Mesothelial cell of epicardium (in vitro differentiated cells): ENCODE measurements at regions not wholly inside any gene's neighbourhood (a gene's known extent, or its start where the extent isn't known, plus 50 kb on each side); places are given as distances from the start of the nearest gene placed in this dataset.

Experiments
- DNase-seq, 2 experiments: peaks; one replicate each; pipeline ENCODE4 v3.0.0; 2021; ENCODE audit warnings: low spot score in 2 of 2; ENCODE audit not compliant: unreplicated experiment in 2 of 2
- H3K27ac Mint-ChIP-seq: 2 replicates; pipeline ENCODE4 v1.8.0; 2021; ENCODE audit warnings: mixed read lengths
- H3K27me3 Mint-ChIP-seq: 2 replicates; pipeline ENCODE4 v1.8.0; 2021; ENCODE audit warnings: low read depth, mixed read lengths
- H3K36me3 Mint-ChIP-seq: 2 replicates; pipeline ENCODE4 v1.8.0; 2021; ENCODE audit warnings: mixed read lengths
- H3K4me1 Mint-ChIP-seq: 2 replicates; pipeline ENCODE4 v1.8.0; 2021; ENCODE audit warnings: mixed read lengths
- H3K4me3 Mint-ChIP-seq: 2 replicates; pipeline ENCODE4 v1.8.0; 2021; ENCODE audit warnings: mild to moderate bottlenecking, moderate library complexity, mixed read lengths
- H3K9me3 Mint-ChIP-seq: 2 replicates; pipeline ENCODE4 v1.8.0; 2021; ENCODE audit warnings: mixed read lengths
- TF ChIP-seq, protein P1 (sequence below): fragments of 200-600 bp; sonication (generic); IDR thresholded peaks from one replicate; pipeline ENCODE4 v1.5.0; 2021; ENCODE audit warnings: antibody characterized with exemption; ENCODE audit not compliant: unreplicated experiment

DNA sequence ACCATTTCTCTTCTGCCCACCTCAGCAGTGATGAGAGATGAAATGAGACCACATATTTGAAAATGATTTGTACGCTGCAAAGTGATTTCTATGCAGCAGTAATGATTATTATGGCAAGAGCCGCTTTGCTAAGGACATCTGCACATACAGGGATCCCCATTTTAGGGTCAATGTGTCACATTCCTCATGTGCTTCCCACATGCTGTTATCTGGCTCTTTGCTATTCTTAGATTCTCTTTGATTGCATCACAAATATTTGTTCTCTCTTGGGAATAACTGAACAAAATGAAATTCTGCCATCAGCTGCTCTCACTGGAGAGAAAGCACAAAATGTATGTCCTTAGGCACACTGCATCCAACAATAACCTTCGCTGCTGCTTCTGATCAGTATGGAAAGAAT, 209.5 kb upstream of the IPO5 start:
- Mint-ChIP-seq H3K27ac (no peak overlapping the region), H3K27me3 (no peaks in the 10 kb centered on the region), H3K4me1 (peaks cover 2% of the 10 kb centered on the region), H3K9me3 (peaks cover 9% of the 10 kb centered on the region), H3K36me3 (no peaks in the 10 kb centered on the region), H3K4me3 (no peak overlapping the region)
- TF ChIP-seq, protein P1, sequence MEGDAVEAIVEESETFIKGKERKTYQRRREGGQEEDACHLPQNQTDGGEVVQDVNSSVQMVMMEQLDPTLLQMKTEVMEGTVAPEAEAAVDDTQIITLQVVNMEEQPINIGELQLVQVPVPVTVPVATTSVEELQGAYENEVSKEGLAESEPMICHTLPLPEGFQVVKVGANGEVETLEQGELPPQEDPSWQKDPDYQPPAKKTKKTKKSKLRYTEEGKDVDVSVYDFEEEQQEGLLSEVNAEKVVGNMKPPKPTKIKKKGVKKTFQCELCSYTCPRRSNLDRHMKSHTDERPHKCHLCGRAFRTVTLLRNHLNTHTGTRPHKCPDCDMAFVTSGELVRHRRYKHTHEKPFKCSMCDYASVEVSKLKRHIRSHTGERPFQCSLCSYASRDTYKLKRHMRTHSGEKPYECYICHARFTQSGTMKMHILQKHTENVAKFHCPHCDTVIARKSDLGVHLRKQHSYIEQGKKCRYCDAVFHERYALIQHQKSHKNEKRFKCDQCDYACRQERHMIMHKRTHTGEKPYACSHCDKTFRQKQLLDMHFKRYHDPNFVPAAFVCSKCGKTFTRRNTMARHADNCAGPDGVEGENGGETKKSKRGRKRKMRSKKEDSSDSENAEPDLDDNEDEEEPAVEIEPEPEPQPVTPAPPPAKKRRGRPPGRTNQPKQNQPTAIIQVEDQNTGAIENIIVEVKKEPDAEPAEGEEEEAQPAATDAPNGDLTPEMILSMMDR = no peak
- DNase-seq = no peak

GRCh38 chr13:97746649-97747048, 206.8 kb upstream of the IPO5 start:
- no peaks in the 10 kb centered on the region for H3K27me3 Mint-ChIP-seq
- TF ChIP-seq, protein P1 = no peak
- no peak for DNase-seq
- no peaks in the 10 kb centered on the region for H3K4me1 Mint-ChIP-seq
- no peak overlapping the region for H3K27ac Mint-ChIP-seq
- no peak overlapping the region for H3K4me3 Mint-ChIP-seq
- H3K36me3 Mint-ChIP-seq = no peaks in the 10 kb centered on the region
- peaks cover 10% of the 10 kb centered on the region for H3K9me3 Mint-ChIP-seq

DNA sequence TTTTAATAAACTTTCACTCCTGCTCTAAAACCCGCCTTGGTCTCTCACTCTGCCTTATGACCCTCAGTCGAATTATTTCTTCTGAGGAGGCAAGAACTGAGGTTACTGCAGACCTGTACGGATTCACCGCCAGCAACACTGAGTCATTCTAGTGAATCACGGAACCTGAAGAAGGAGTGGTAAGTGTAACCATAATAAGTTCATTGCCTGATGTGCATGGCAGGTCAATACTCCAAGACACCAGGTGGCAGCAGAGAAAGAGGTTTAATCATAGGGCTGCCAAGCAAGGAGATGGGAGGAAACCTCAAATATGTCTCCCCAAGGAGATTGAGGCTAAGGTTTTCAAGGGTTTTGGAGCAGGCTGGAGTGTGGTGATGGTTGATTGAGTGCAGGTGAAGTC, 204.3 kb upstream of the IPO5 start:
- Mint-ChIP-seq H3K4me1 (peaks cover 4% of the 10 kb centered on the region), H3K27ac (no peak overlapping the region), H3K9me3 (peaks cover 10% of the 10 kb centered on the region), H3K4me3 (no peak overlapping the region), H3K27me3 (no peaks in the 10 kb centered on the region), H3K36me3 (no peaks in the 10 kb centered on the region)
- TF ChIP-seq, protein P1 = no peak
- DNase-seq = no peak

DNA sequence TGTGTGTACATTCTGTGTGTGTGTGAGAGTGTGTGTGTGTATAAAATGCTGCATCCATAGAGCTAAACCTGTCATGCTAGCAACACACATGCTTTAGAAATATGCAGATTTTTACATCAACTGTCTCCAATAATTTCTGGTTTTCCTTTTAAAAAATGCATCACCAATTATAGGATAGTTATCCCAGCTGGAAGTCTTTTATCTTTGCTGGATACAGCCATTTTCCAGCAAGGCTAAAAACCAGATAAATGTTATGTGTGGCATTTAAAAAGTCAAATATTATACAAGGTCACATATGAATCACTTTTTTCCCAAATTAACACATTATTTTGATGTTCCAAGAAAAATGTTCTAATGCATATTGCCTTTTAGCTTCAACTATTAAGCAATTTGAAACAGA, 202.0 kb upstream of the IPO5 start:
- DNase-seq = no peak
- Mint-ChIP-seq H3K36me3 (no peaks in the 10 kb centered on the region), H3K4me3 (no peak overlapping the region), H3K9me3 (peaks cover 6% of the 10 kb centered on the region), H3K27me3 (peaks cover 8% of the 10 kb centered on the region), H3K27ac (no peak overlapping the region), H3K4me1 (peaks cover 4% of the 10 kb centered on the region)
- TF ChIP-seq, protein P1 = no peak

- DNase-seq = no peak
- TF ChIP-seq, protein P1 = no peak
- H3K27ac Mint-ChIP-seq = no peak overlapping the region
- H3K36me3 Mint-ChIP-seq = no peaks in the 10 kb centered on the region
- H3K4me1 Mint-ChIP-seq = peaks cover 6% of the 10 kb centered on the region
- no peak overlapping the region for H3K4me3 Mint-ChIP-seq
- peaks cover 21% of the 10 kb centered on the region for H3K27me3 Mint-ChIP-seq
- peaks cover 6% of the 10 kb centered on the region for H3K9me3 Mint-ChIP-seq
These were observed 200.4 kb upstream of the IPO5 start for GRCh38 chr13:97752961-97753668.
